ENCODE measurements at regions not wholly inside any gene's neighbourhood (a gene's known extent, or its start where the extent isn't known, plus 50 kb on each side); places are given as distances from the start of the nearest gene placed in this dataset.
"Not testable (repeated sequence)": the region's sequence is repeated elsewhere in the genome, so short reads cannot be mapped to it uniquely, and the experiment has no call there.

DNA sequence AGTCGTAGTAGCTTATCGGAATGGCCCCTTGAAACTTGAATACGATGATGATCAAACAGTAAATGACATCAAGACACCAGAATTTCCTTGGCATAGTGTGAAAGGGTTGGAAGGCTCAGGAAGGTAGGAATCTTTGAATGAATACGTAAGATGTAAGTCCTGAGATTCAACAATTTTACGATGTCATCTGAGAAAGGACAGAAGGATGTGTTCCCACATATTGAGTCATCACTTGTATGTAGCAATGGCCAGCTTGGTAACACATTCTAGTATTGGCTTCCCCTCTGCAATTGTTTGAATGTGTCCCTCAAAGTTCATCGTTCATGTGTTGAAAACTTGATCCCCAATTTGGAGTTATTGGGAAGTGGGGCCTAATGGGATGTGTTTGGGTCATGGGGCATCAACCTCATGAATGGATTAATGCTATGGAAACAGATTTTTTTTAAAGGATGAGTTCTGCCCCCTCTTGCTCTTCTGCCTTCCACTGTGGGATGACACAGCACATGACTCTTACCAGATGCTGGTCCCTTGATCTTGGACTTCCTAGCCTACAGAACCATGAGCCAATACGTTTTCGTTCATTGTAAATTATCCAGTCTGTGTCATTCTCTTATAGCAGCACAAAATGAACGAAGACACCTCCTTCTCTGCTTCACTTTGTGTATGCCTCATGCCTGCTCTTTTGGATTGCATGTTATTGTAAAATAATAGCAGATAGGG is 284.6 kb downstream of the BCAT1 start:
- POLR2A ChIA-PET, result no interaction called here

DNA sequence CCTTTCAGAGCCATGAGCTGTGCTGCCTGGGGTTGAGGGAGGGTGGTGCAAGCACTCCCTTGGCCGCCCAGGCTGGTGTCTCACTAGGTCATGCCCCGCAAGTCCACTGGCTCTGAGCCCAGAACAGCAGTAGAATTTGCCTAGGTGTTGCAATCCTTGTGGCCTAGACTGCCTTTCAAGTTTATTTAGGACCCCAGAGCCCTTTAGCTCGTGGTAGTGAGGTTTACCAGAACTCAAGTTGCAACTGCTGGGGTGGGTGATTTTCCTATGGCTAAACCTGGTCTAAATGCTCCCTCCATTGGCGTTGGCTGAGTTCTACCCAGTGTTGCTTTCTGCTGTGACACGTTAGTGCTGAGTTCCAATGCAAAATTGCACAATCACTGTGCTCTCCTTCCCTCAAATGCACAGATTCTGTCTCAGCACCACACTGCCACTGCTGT is 287.2 kb downstream of the BCAT1 start:
- CTCF ChIA-PET, result no interaction called here
- POLR2A ChIA-PET, result no interaction called here
- no peak for DNase-seq (ENCODE audit: extremely low spot score)
- no peak for TF ChIP-seq FOXA1 (IDR thresholded peaks at IDR 0.05)
- TF ChIP-seq L3MBTL2 (conservative IDR thresholded peaks at IDR 0.05), result no peak
- no peak for TF ChIP-seq CTBP1 (IDR thresholded peaks at IDR 0.05; ENCODE audit: borderline replicate concordance)
- TF ChIP-seq FOXM1 (IDR thresholded peaks at IDR 0.05; ENCODE audit: borderline replicate concordance), result no peak
- no peak for TF ChIP-seq NFRKB (IDR thresholded peaks at IDR 0.05)
- no peak for TF ChIP-seq SP1 (IDR thresholded peaks at IDR 0.05)
- TF ChIP-seq FOXK2 (IDR thresholded peaks at IDR 0.05), result no peak
- TF ChIP-seq, protein P1, sequence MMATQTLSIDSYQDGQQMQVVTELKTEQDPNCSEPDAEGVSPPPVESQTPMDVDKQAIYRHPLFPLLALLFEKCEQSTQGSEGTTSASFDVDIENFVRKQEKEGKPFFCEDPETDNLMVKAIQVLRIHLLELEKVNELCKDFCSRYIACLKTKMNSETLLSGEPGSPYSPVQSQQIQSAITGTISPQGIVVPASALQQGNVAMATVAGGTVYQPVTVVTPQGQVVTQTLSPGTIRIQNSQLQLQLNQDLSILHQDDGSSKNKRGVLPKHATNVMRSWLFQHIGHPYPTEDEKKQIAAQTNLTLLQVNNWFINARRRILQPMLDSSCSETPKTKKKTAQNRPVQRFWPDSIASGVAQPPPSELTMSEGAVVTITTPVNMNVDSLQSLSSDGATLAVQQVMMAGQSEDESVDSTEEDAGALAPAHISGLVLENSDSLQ (IDR thresholded peaks at IDR 0.05), result no peak
- no peak for TF ChIP-seq ELF4 (IDR thresholded peaks at IDR 0.05)
- TF ChIP-seq LEF1 (IDR thresholded peaks at IDR 0.05; ENCODE audit: borderline replicate concordance), result no peak
- no peak for TF ChIP-seq ZNF384 (IDR thresholded peaks at IDR 0.05)

More for the DNA sequence above, 284.6 kb downstream of the BCAT1 start:
- CTCF ChIA-PET, result no interaction called here
- no peak for DNase-seq (ENCODE audit: extremely low spot score)
- no peak for TF ChIP-seq FOXK2 (IDR thresholded peaks at IDR 0.05)
- TF ChIP-seq TARDBP (IDR thresholded peaks at IDR 0.05), result no peak
- no peak for TF ChIP-seq SP1 (IDR thresholded peaks at IDR 0.05)
- TF ChIP-seq ZNF384 (IDR thresholded peaks at IDR 0.05), result no peak
- no peak for TF ChIP-seq L3MBTL2 (conservative IDR thresholded peaks at IDR 0.05)
- no peak for TF ChIP-seq NFRKB (IDR thresholded peaks at IDR 0.05)
- no peak for TF ChIP-seq ARNT (IDR thresholded peaks at IDR 0.05)
- no peak for TF ChIP-seq FOXA1 (IDR thresholded peaks at IDR 0.05)
- no peak for TF ChIP-seq HDGF (IDR thresholded peaks at IDR 0.05; ENCODE audit: borderline replicate concordance)
- no peak for TF ChIP-seq ELF4 (IDR thresholded peaks at IDR 0.05)
- no peak for TF ChIP-seq FOXM1 (IDR thresholded peaks at IDR 0.05; ENCODE audit: borderline replicate concordance)
- no peak for TF ChIP-seq LEF1 (IDR thresholded peaks at IDR 0.05; ENCODE audit: borderline replicate concordance)
- no peak for TF ChIP-seq SUZ12 (IDR thresholded peaks at IDR 0.05)
- TF ChIP-seq BHLHE40 (IDR thresholded peaks at IDR 0.05; ENCODE audit: borderline replicate concordance), result no peak
- TF ChIP-seq, protein P1 (IDR thresholded peaks at IDR 0.05), result no peak
- no peak for TF ChIP-seq CTBP1 (IDR thresholded peaks at IDR 0.05; ENCODE audit: borderline replicate concordance)

DNA sequence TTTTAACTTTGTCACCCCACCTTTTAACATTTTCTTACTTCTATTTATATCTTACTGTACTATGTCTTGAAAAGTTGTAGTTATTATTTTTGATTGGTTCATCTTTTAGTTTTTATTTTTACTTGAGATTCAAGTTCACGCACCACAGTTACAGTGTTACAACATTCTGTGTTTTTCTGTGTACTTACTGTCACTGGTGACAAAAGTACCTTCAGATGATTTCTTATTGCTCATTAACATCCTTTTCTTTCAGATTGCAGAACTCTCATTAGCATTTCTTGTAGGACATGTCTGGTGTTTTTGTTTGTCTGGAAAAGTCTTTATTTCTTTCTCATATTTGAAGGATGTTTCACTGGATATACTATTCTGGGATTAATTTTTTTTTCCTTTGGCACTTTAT is 289.9 kb downstream of the BCAT1 start:
- ChIA-PET POLR2A (no interaction called here), CTCF (no interaction called here)
- no peak for TF ChIP-seq TARDBP (IDR thresholded peaks at IDR 0.05)
- no peak for TF ChIP-seq FOXK2 (IDR thresholded peaks at IDR 0.05)
- no peak for DNase-seq (ENCODE audit: extremely low spot score)

DNA sequence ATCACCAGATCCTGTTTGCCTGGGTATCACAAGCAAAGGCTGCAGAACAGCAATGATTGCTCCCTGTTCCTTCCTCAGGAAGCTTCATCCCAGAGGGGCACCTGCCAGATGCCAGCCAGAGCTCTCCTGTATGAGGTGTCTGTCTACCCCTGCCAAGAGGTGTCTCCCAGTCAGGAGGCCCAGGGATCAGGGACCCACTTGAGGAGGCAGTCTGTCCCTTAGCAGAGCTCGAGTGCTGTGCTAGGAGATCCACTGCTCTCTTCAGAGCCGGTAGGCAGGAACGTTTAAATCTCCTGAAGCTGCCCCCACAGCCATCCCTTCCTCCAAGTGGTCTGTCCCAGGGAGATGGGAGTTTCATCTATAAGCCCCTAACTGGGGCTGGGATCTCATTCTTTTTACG is 294.6 kb downstream of the BCAT1 start:
- POLR2A ChIA-PET; CTCF ChIA-PET; DNase-seq (ENCODE audit: extremely low spot score): not testable (repeated sequence)

DNA sequence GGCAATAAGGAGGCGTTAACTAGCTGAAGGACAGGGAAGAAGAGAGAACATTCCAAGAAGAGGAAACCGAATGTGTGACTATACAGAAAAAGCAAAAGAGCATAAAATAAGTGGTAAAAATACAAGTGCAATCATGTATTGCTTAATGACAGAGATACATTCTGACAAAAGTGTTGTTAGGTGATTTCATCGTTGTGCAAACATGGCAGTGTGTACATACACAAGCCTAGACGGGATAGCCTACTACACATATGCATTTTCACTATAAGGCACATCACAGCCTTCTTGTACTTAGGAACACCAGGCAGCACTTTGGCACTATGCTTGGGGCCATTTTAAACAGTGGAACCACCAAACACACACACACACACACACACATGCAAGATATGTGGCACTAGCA is 299.3 kb downstream of the BCAT1 start:
- no peak for DNase-seq (ENCODE audit: extremely low spot score)
- ChIA-PET POLR2A (no interaction called here), CTCF (no interaction called here)
- TF ChIP-seq NFRKB (IDR thresholded peaks at IDR 0.05) (no peak), ARNT (IDR thresholded peaks at IDR 0.05) (no peak), LEF1 (IDR thresholded peaks at IDR 0.05; ENCODE audit: borderline replicate concordance) (no peak), L3MBTL2 (conservative IDR thresholded peaks at IDR 0.05) (no peak), HDGF (IDR thresholded peaks at IDR 0.05; ENCODE audit: borderline replicate concordance) (no peak), ELF4 (IDR thresholded peaks at IDR 0.05) (no peak), SP1 (IDR thresholded peaks at IDR 0.05) (no peak), FOXM1 (IDR thresholded peaks at IDR 0.05; ENCODE audit: borderline replicate concordance) (no peak), BHLHE40 (IDR thresholded peaks at IDR 0.05; ENCODE audit: borderline replicate concordance) (no peak), FOXA1 (IDR thresholded peaks at IDR 0.05) (no peak), FOXK2 (IDR thresholded peaks at IDR 0.05) (no peak), SUZ12 (IDR thresholded peaks at IDR 0.05) (no peak), ZNF384 (IDR thresholded peaks at IDR 0.05) (no peak), CTBP1 (IDR thresholded peaks at IDR 0.05; ENCODE audit: borderline replicate concordance) (no peak)
- TF ChIP-seq, protein P1 (IDR thresholded peaks at IDR 0.05), result no peak

DNA sequence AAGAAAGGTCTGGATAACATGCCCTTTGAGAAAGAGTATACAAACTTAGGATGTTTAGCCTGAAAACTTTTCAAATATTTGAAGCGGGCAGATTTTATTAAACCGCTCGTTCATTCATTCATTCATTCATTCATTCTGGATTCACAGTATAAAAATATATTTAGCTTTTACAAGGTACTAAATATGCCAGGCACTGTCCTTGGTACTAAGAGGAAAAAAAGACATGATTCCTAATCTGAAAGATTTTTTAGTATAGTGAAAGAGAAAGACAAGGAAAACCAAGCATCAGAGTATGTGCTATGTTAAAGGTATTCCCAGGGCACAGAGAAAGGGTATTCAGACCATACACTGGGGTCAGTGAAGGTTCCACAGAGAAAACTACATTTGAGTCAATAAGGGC is 299.7 kb downstream of the BCAT1 start:
- CTCF ChIA-PET, result no interaction called here
- DNase-seq (ENCODE audit: extremely low spot score), result no peak
- no peak for TF ChIP-seq ELF4 (IDR thresholded peaks at IDR 0.05)
- no peak for TF ChIP-seq NFRKB (IDR thresholded peaks at IDR 0.05)
- no peak for TF ChIP-seq BHLHE40 (IDR thresholded peaks at IDR 0.05; ENCODE audit: borderline replicate concordance)
- TF ChIP-seq CTBP1 (IDR thresholded peaks at IDR 0.05; ENCODE audit: borderline replicate concordance), result no peak
- TF ChIP-seq ARNT (IDR thresholded peaks at IDR 0.05), result no peak
- TF ChIP-seq L3MBTL2 (conservative IDR thresholded peaks at IDR 0.05), result no peak
- TF ChIP-seq TARDBP (IDR thresholded peaks at IDR 0.05), result no peak
- TF ChIP-seq SUZ12 (IDR thresholded peaks at IDR 0.05), result no peak
- TF ChIP-seq SP1 (IDR thresholded peaks at IDR 0.05), result no peak
- TF ChIP-seq FOXK2 (IDR thresholded peaks at IDR 0.05), result no peak
- no peak for TF ChIP-seq LEF1 (IDR thresholded peaks at IDR 0.05; ENCODE audit: borderline replicate concordance)
- POLR2A ChIA-PET, result no interaction called here
